SK-N-SH (cell line): ENCODE measurements at regions not wholly inside any gene's neighbourhood (a gene's known extent, or its start where the extent isn't known, plus 50 kb on each side); places are given as distances from the start of the nearest gene placed in this dataset.

Experiments used
- EP300 ChIP-seq, 2 experiments: IDR thresholded peaks; 2 replicates each; pipeline versions ENCODE4 v1.4.0 to v1.6.1; 2012; ENCODE audit warnings: borderline replicate concordance in 1 of 2, low read depth in 1 of 2, low read length in 1 of 2
- NRF1 ChIP-seq: IDR thresholded peaks from 2 replicates; pipeline ENCODE4 v1.6.1; 2012; ENCODE audit warnings: low read depth, mild to moderate bottlenecking, low read length
- POLR2AphosphoS5 ChIP-seq: IDR thresholded peaks from 2 replicates; pipeline ENCODE4 v1.6.1; 2012; ENCODE audit warnings: low read depth, low read length
- TF ChIP-seq, protein P1 (sequence below): fragments of 200-600 bp; sonication (generic); IDR thresholded peaks from 2 replicates; pipeline ENCODE4 v1.6.1; 2017; ENCODE audit warnings: antibody characterized with exemption, mild to moderate bottlenecking, moderate library complexity
- TF ChIP-seq, protein P2 (sequence below): IDR thresholded peaks from 2 replicates; pipeline ENCODE4 v1.4.0; 2012; ENCODE audit warnings: low read depth

DNA sequence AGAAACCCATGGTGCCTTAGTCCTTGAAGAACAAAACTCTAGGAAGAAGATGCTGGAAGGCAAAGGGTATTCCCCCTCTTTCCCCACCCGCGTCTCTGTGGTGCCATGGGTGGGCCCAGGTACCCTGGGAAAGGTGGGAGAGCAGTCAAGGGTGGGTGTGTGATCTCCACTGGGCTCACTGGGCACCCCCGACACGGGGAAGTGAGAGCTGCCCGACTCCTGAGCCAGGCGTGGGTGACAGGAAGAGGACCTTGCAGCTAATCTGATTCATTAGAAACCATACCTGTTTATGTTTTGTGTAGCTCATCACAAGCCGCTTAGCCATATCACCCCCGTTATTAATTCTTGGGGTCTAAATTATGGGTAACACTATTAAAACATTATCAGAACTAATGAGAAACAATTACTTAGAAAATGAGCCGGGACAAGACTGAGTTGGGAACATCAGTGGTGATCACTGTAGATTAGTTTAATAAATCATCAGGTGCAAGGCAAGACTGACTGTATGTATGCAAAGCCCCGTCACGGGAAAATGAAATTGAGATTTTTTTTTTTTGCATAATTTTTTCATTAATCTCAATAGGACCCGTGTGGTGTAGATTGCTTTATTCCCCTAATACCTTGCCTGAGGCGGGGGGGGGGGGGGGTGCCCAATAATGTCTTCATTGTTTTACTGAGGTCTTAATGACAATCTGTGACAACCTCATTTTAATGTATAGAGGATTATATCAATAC is 77.3 kb downstream of the ZIC5 start:
- TF ChIP-seq, protein P1, sequence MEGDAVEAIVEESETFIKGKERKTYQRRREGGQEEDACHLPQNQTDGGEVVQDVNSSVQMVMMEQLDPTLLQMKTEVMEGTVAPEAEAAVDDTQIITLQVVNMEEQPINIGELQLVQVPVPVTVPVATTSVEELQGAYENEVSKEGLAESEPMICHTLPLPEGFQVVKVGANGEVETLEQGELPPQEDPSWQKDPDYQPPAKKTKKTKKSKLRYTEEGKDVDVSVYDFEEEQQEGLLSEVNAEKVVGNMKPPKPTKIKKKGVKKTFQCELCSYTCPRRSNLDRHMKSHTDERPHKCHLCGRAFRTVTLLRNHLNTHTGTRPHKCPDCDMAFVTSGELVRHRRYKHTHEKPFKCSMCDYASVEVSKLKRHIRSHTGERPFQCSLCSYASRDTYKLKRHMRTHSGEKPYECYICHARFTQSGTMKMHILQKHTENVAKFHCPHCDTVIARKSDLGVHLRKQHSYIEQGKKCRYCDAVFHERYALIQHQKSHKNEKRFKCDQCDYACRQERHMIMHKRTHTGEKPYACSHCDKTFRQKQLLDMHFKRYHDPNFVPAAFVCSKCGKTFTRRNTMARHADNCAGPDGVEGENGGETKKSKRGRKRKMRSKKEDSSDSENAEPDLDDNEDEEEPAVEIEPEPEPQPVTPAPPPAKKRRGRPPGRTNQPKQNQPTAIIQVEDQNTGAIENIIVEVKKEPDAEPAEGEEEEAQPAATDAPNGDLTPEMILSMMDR, result no peak
- TF ChIP-seq EP300 (IDR thresholded peaks at IDR 0.05; ENCODE audit: borderline replicate concordance in 1 of 2, low read depth in 1 of 2, low read length in 1 of 2) (no peak), NRF1 (no peak), POLR2AphosphoS5 (no peak)
- TF ChIP-seq, protein P2, sequence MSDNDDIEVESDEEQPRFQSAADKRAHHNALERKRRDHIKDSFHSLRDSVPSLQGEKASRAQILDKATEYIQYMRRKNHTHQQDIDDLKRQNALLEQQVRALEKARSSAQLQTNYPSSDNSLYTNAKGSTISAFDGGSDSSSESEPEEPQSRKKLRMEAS, result no peak
